ENCODE measurements at regions not wholly inside any gene's neighbourhood (a gene's known extent, or its start where the extent isn't known, plus 50 kb on each side); places are given as distances from the start of the nearest gene placed in this dataset.

- Histone ChIP-seq H3K4me1 (ENCODE audit: control insufficient read depth, insufficient read depth, low read length) (no peaks in the 10 kb centered on the region), H3K9me3 (ENCODE audit: control insufficient read depth, insufficient read depth, low read depth, low read length) (no peaks in the 10 kb centered on the region), H3K4me3 (ENCODE audit: low read depth in 2 of 2, low read length in 2 of 2) (no peak overlapping the region), H3K27ac (ENCODE audit: low read length) (no peak overlapping the region), H3K36me3 (ENCODE audit: control insufficient read depth, insufficient read depth, low read length) (no peaks in the 10 kb centered on the region), H3K27me3 (ENCODE audit: control insufficient read depth, insufficient read depth, low read length) (no peaks in the 10 kb centered on the region)
- POLR2A ChIA-PET, result no interaction called here
- CTCF ChIA-PET, result no interaction called here
- TF ChIP-seq REST (IDR thresholded peaks at IDR 0.05; ENCODE audit: insufficient read depth in 1 of 2, low read depth in 2 of 2, low read length in 1 of 2) (no peak), POLR2AphosphoS5 (IDR thresholded peaks at IDR 0.05; ENCODE audit: low read depth, low read length) (no peak), TCF7L2 (IDR thresholded peaks at IDR 0.05; ENCODE audit: low read depth, low read length) (no peak), CTCF (IDR thresholded peaks at IDR 0.05) (no peak), SIN3A (IDR thresholded peaks at IDR 0.05; ENCODE audit: borderline replicate concordance, insufficient read depth, low read depth, low read length) (no peak)
- no TSS peak for BruUV-seq (replicated peaks)
- in situ Hi-C loops (cut with HindIII; ENCODE audit: low pct_unique_long_range_greater_than_20kb, low sequenced_read_pairs), result no loop called here
- ATAC-seq (no peak), DNase-seq (ENCODE audit: low read depth, low spot score) (no peak)
- intact Hi-C loops (cut with micrococcal nuclease; ENCODE audit: unreplicated experiment), result no loop called here
Measured at GRCh38 chr11:80686889-80687288, 1246.1 kb upstream of the TENM4 start.

GRCh38 chr11:80673566-80673965 lies 1232.7 kb upstream of the TENM4 start:
- no peaks in the 10 kb centered on the region for H3K36me3 ChIP-seq (ENCODE audit: control insufficient read depth, insufficient read depth, low read length)
- intact Hi-C loops (cut with micrococcal nuclease; ENCODE audit: unreplicated experiment) (no loop called here), in situ Hi-C loops (cut with HindIII; ENCODE audit: low pct_unique_long_range_greater_than_20kb, low sequenced_read_pairs) (no loop called here)
- no peaks in the 10 kb centered on the region for H3K9me3 ChIP-seq (ENCODE audit: control insufficient read depth, insufficient read depth, low read depth, low read length)
- CTCF ChIA-PET, result no interaction called here
- DNase-seq (ENCODE audit: low read depth, low spot score) (no peak), ATAC-seq (no peak)
- H3K4me1 ChIP-seq (ENCODE audit: control insufficient read depth, insufficient read depth, low read length), result no peaks in the 10 kb centered on the region
- POLR2A ChIA-PET, result no interaction called here
- H3K27me3 ChIP-seq (ENCODE audit: control insufficient read depth, insufficient read depth, low read length), result no peaks in the 10 kb centered on the region
- TF ChIP-seq REST (IDR thresholded peaks at IDR 0.05; ENCODE audit: insufficient read depth in 1 of 2, low read depth in 2 of 2, low read length in 1 of 2), result no peak
- no peak for TF ChIP-seq SIN3A (IDR thresholded peaks at IDR 0.05; ENCODE audit: borderline replicate concordance, insufficient read depth, low read depth, low read length)
- TF ChIP-seq CTCF (IDR thresholded peaks at IDR 0.05), result no peak
- no peak for TF ChIP-seq TCF7L2 (IDR thresholded peaks at IDR 0.05; ENCODE audit: low read depth, low read length)
- TF ChIP-seq POLR2AphosphoS5 (IDR thresholded peaks at IDR 0.05; ENCODE audit: low read depth, low read length), result no peak
- H3K27ac ChIP-seq (ENCODE audit: low read length), result no peak overlapping the region
- no peak overlapping the region for H3K4me3 ChIP-seq (ENCODE audit: low read depth in 2 of 2, low read length in 2 of 2)
- BruUV-seq (replicated peaks), result no TSS peak

Data from Panc1 (cell line).